BJ (cell line): ENCODE measurements at regions not wholly inside any gene's neighbourhood (a gene's known extent, or its start where the extent isn't known, plus 50 kb on each side); places are given as distances from the start of the nearest gene placed in this dataset.

Experiments used
- CTCF ChIA-PET: fragments of 350-600 bp; formaldehyde crosslinking; extraction: SDS; loops from one replicate; lab custom pipeline; 2021; ENCODE audit warnings: antibody characterized with exemption, inconsistent platforms; lab: Yijun Ruan, JAX
- POLR2A ChIA-PET: fragments of 300-600 bp; sonication (Branson Sonifier 250); formaldehyde crosslinking; extraction: SDS; loops from one replicate; lab custom pipeline; 2021; ENCODE audit warnings: antibody characterized with exemption; lab: Charles Lee
- DNase-seq: peaks from one replicate; pipeline ENCODE4 v3.0.0-alpha.2; 2011; ENCODE audit warnings: low read depth
- H3K27me3 ChIP-seq: 2 replicates; pipeline ENCODE4 v1.6.0; 2011; ENCODE audit warnings: low read length; ENCODE audit not compliant: control insufficient read depth, insufficient read depth
- H3K36me3 ChIP-seq: 2 replicates; pipeline ENCODE4 v1.5.1; 2011; ENCODE audit warnings: low read length; ENCODE audit not compliant: control insufficient read depth, insufficient read depth
- H3K4me3 ChIP-seq: 2 replicates; pipeline ENCODE4 v1.5.1; 2011; ENCODE audit warnings: low read depth, mild to moderate bottlenecking, control low read depth, low read length
- CTCF ChIP-seq: IDR thresholded peaks from 2 replicates; pipeline ENCODE4 v1.5.1; 2011; ENCODE audit warnings: low read depth, mild to moderate bottlenecking, control low read depth, inconsistent platforms, low read length, moderate library complexity; ENCODE audit not compliant: insufficient read depth

GRCh38 chr11:42661942-42662341, 649.9 kb upstream of the API5 start:
- no peaks in the 10 kb centered on the region for H3K36me3 ChIP-seq
- no peaks in the 10 kb centered on the region for H3K27me3 ChIP-seq
- DNase-seq: no peak
- TF ChIP-seq CTCF: no peak
- ChIA-PET POLR2A (no interaction called here), CTCF (no interaction called here)
- H3K4me3 ChIP-seq: no peak overlapping the region

DNA sequence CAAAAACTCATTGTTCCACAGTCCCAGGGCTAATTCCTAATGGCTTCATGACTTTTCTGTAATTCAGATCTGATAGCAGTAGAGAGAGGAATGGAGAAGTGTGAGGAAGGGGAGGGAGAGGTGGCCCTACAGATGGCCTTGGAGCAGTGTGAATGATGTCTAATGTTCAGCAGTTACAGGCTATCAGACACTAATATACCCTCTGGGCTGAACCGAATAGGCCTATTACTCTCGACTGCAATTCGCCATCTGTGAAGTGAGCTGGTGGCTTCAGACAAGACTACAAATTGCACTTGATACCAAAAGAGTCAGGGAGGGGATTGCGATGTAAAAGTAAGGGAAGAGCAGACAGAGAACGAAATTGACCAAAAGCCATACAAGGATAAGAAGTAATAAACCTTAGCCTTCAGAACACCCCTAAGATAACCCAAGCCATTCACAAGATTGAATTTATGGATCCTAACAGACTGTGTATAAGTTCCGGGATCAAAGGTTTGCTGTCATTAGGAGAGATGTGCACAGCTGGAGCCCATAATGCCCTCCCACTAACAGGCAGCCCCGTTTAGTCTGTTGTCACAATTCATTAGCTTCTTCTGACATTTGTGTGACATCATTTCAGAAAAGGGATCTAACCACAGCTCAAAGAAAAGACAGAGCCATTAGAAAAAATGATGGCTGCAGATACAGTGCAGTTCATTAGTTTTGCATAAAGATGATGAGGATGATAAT, 642.4 kb upstream of the API5 start:
- no peak for TF ChIP-seq CTCF
- Histone ChIP-seq H3K27me3 (no peaks in the 10 kb centered on the region), H3K36me3 (no peaks in the 10 kb centered on the region), H3K4me3 (no peak overlapping the region)
- POLR2A ChIA-PET: no interaction called here
- CTCF ChIA-PET: no interaction called here
- DNase-seq: no peak

DNA sequence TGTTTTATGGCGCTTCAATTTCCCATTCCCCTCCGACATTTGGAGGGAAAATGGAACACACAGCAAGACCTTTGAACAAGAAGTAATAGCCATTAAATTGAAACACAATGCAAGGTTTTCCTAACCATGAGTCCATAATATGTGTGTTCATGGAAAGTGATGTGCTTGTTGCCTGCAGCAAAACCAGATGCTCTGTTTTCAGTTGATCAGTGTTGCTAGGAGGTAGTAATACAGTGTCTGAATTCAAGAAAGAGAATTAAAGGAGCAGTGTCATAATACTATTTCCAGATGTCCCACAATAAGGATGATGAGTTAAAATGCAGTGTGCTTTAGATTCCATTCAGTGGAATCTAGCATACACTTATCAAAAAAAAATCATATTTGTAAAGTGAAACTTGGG, 637.4 kb upstream of the API5 start:
- POLR2A ChIA-PET: no interaction called here
- CTCF ChIA-PET: no interaction called here

GRCh38 chr11:42707541-42707940, 604.3 kb upstream of the API5 start:
- ChIA-PET POLR2A (no interaction called here), CTCF (no interaction called here)
- no peak for DNase-seq
- Histone ChIP-seq H3K27me3 (no peaks in the 10 kb centered on the region), H3K36me3 (no peaks in the 10 kb centered on the region), H3K4me3 (no peak overlapping the region)
- no peak for TF ChIP-seq CTCF

More for the DNA sequence above, 637.4 kb upstream of the API5 start:
- H3K4me3 ChIP-seq: no peak overlapping the region
- no peak for TF ChIP-seq CTCF
- H3K27me3 ChIP-seq: no peaks in the 10 kb centered on the region
- no peaks in the 10 kb centered on the region for H3K36me3 ChIP-seq
- DNase-seq: no peak

DNA sequence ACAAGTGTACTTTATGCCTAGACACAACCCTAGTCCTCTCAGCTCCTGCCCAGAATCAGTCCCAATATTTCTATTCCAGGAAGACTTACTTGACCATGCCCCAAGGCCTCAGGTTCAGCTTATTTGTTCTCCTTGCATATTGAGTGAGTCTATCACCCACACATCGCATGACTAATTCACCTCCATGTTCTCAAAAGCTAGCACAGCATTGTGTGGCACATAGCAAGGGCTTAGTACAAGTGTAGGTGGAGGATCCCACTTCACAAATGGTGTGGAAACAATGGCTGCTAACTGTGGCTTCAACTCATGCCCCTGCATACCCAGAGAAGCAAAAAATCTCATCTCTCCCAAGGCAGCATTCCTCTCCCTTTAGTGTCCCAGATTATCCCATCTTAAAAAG, 602.6 kb upstream of the API5 start:
- H3K27me3 ChIP-seq: no peaks in the 10 kb centered on the region
- CTCF ChIA-PET: no interaction called here

More for the DNA sequence above, 602.6 kb upstream of the API5 start:
- no peak for TF ChIP-seq CTCF
- no peaks in the 10 kb centered on the region for H3K36me3 ChIP-seq
- no peak overlapping the region for H3K4me3 ChIP-seq
- DNase-seq: no peak
- POLR2A ChIA-PET: no interaction called here
